ENCODE measurements at regions not wholly inside any gene's neighbourhood (a gene's known extent, or its start where the extent isn't known, plus 50 kb on each side); places are given as distances from the start of the nearest gene placed in this dataset.
A peak's percentile ranks its signal among the peaks of the same experiment; 100 is the strongest.
"Not testable (repeated sequence)": the region's sequence is repeated elsewhere in the genome, so short reads cannot be mapped to it uniquely, and the experiment has no call there.

DNA sequence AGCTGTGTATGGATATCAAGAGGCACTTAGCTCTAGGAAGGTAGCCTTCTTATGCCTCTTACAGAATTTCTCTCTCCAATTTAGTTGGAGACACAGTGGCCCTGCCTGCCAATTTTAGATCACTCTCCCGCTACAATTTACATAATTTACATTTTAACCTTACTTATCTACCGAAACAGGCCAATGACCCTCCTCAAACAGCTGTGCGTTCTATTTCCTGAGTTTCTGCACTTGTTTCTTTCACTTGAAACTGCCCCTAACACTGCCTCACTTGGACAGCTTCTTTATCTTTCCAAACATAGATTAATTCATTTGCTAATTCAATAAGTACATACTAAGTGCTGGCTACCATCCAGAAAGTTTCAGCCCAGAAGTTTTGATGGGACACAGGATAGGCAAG lies 52.9 kb upstream of the HDDC2 start:
- DNase-seq, result no peak

DNA sequence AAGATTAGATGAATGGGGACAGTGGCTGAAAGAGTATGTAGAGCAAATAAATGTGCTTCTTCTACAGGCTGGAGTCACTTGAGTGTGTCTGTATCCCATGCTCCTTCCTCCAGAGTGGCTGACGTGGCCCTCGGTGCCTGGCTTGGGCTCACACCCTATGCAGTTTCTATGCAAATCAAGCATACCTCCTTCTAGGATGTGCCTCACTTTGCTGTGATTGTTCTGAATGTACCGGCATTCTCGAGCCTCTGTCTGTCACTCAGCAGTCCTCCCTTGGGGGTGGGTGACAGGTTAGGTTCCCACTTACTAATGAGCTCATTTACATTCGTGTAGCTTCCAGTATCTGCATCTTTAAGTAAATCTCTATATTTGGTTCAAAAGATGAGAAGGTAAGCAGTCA lies 55.1 kb upstream of the HDDC2 start:
- no peak for DNase-seq

DNA sequence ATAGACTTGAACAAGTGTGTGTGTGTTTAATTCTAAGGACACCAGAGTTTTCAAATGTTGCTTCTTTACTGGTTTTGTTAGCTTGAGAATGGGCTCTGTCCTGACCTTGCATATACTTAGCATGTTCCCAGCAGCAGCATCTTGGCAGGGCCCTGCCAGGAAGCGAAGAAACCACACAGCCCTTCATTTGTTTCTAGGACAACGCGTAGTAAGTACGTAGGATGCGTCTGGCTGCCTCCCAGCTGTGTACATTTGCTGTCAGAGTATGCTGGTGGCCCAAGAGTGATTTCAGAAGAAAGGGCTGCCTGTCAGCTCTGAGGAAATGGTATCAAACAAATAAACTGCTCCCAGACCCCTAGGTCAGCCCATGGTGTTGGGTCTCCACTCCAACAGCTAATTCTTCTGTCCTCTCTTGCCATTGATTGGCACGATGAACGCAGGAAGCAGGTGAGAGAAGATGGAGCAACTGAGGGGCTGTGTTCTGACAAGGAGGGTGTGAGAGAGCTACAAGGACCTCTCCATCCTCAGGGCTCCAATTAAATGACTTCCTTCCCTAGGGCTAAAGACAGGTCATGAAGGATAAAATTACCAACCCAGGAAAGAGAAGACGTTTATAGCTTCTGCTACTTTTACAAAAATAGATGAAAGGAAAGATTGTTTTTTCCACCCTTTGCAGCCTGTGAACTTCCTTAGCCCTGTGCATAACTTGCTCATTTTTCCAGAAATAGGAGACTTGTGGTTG lies 55.9 kb upstream of the HDDC2 start:
- DNase-seq, result no peak

DNA sequence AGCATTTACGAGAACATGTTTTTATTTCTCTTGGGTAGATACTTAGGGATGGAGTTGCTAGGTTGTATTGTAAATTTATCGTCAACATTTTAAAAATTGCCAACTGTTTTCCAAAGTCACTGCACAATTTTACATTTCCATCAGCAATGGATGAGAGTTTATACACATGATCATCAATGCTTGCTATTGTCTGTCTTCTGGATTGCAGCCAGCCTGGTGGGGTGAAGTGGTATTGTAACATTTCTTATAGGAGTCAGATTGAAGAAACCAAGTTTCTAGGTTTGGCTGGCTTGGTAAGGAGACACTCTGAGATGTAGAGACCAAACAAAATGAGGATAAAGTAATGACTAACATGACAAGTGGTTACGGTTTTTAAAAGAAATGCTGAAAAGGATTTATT lies 57.1 kb upstream of the HDDC2 start:
- DNase-seq, result no peak

DNA sequence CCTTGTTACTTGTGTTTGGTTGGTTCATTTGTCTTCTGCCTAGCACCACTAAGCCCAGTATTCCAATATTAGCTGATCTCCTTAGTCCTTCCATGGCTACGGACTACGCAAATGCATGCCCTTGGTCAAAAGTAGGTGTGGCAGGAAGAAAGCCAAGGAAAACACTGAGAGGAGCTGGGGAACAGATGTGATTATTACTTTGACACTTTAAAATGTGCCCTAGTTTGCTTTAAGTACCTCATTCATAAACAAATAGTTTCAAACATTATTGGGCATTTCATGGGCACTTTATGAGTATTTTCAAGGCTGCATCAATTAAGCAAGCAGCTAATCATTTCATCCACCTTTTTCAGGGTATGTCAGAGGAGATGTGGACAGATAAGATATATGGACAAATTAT lies 60.1 kb upstream of the HDDC2 start:
- DNase-seq, result no peak

DNA sequence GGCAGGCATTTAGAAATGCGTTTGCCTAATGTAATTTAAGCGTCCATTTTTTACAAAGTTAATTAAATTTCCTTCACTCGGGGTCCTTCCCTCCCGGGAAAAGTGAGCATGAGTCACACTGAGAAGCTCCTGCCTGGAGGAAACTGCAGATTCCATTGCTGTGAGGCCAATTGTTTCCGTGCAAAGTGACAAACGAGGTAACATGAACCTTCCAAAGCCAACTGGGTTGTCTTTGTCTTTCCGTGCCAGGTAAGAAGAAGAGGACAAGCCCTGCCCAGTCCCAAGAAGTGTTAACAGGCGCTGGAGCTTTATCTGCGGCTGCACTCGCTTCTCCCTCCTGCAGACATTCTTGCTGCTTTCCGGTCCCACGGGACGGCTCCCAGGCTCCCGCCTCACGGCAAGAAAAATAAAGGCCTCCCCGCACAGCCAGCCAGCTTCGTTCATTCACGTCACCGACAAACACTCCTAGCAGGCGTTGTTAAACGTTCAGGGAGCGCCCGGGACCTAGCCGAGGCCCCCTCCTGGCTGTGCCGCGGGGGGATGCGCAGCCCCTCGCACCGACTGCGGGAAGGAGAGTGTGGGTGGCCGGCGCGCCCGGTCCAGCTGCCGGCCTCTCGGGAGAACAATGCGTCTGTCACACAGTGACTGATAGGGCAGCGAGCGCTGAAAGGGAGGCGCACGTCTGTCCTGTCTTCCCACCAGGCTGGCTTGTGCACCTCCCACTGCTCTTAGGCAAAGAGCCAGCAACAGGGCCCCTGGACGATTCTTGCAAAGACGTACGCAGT lies 61.5 kb upstream of the HDDC2 start:
- DNase-seq, result peak in 1 of 2 donors; percentile 2

DNA sequence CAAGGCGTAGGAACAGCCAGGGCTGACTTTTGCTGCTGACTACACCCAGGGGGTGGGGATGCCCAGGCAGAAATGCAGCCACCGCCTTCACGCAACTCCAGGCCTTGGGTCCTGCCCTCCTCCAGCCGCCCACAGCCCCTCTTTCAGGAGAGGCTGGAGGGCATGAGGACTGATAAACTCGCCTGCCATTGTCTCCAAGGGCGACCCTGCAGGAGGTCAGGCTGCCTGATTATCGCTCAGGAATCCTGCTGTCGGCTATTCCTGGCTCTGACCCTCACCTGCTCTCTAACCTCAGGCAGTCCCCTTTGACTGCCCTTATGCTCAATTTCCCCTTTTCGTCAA lies 62.0 kb upstream of the HDDC2 start:
- DNase-seq, result no peak

DNA sequence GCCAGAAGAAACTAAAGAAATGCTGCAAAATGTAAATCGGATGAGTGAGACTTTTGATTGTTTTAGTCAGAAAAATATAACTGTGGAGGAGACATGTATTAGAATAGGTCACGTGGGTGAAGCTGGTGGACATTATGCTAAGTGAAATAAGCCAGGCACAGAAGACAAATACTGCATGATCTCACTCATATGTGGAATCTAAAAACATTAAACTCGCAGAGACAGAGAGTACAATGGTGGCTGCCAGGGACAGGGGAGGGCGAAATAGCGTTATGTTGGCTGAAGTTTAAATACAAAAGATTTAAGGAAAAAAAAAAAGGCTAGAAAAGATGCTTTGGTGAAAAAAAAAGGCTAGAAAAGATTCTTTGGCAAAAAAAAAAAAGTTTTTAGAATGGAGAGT lies 63.5 kb upstream of the HDDC2 start:
- DNase-seq, result no peak

DNA sequence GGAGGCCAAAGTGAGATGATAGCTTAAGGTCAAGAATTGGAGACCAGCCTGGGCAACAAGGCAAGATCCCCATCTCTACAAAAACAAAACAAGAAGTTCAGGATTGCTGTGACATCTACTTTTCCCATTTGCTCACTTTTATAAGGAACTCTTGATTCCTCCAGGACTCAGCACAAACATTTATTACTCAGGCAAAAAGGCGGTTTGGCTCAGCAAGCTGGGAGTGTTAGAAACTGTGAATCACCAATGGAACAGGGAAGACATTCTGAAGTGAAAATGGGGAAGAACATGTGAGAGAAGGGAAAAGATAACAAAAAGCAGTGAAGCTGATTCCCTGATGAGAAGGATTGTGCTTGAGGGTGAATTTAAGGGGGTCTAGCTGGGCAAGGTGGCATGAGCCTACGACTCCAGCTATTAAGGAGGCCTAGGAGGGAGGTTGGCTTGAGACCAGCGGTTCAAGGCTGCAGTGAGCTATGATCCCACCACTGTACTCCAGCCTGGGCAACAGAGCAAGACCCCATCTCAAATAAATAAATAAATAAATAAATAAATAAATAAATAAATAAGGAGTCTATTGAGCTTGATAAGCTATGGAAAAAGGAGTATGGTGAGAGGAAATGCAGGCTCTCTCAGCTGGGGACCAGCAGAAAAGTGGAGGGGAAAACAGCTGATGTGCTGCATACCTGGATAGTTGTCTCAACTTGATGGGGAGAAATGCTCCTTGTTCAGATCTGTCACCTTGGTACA lies 65.4 kb upstream of the HDDC2 start:
- no peak for DNase-seq

DNA sequence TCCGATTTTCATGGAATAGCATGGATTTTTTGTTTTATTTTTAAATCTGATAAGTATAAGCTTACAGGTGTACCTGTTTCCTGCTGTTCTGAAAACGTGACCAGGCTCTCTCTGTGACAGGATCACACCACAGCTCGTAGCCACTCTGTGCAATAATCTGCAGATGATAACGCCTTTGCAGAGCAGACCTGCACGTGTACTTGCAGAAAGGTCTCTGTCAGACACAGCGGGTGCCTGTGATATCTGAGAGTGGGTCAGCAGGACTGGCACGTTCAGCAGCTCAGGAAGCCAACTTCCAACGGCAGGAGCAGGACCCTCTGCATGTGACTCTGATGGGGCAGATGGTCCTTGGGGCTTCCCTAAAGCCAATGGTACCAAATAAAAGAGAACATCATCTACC lies 68.6 kb upstream of the HDDC2 start:
- no peak for DNase-seq

DNA sequence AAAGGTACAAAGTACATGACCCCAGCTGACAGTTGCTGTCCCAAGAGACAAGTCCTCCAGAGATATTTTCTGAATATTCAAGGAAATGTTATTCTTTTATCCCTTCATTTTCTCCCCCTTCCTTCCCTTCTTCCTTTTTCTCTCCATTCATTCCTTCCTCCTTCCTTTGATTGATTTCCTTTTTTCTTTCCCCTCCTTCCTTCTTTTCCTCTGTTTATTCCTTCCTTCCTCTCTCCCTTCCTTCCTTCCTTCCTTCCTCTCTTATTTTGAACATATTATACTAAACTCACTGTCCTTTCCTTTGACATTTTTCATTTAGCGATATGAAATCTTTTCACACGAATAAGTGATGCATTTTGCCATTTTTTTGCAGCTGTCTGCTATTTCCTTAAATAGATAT lies 73.2 kb upstream of the HDDC2 start:
- no peak for DNase-seq

DNA sequence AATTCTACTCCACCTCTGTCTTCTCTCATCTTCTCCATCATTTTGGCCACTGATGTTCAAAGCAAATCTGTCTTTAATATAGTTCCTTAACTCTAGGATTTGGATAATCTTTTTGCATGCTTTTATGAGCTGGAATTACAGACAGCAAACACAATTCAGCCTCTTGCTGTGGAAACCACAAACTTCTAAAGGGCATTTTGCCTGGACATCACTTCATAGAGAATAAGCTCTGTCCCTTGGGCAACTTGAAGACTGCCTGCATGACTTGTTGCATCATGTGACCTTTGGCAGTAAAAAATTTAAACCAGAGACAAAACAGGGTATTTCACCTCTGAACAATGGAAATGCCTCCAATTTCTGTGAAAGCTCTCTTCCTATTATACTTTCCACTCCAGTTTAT lies 74.1 kb upstream of the HDDC2 start:
- DNase-seq, result no peak

DNA sequence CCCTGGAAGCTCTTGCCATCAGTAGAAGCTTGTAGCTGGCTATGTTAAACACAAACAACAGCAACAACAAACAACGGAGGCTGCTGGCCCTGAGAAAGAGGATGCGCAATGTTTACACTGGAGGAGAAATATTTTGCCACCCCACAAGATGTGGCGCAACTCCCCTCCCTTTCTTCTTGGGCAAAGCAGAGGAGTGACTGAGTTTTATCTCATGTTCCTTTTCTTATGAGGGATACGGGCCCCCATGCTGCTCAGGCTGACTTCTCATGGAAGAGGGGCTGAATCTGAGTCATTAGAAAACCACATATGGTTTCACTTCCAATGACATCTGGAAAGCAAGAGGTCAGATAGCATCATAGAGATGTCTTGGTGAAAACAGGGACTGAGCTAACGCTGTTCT lies 75.9 kb upstream of the HDDC2 start:
- DNase-seq, result no peak

DNA sequence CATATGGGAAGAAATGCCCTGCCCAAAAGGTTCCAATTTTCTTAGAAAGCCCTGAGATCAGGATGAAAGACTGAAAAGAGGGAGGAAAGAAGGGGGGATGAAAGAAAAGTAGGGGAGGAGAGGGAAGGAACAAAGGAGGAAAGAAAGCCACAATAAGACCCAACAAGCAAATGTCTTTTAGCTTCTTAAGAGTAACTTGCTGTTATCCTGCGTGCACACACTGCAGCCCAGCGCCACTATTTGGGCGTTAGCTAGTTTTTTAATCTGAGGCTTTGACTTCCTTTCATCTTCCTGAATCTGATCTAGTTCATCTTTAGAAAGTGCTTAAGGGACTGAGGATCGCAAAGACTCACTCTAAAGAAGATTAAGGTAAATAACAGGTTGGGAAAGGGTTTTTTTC lies 77.4 kb upstream of the HDDC2 start:
- no peak for DNase-seq

DNA sequence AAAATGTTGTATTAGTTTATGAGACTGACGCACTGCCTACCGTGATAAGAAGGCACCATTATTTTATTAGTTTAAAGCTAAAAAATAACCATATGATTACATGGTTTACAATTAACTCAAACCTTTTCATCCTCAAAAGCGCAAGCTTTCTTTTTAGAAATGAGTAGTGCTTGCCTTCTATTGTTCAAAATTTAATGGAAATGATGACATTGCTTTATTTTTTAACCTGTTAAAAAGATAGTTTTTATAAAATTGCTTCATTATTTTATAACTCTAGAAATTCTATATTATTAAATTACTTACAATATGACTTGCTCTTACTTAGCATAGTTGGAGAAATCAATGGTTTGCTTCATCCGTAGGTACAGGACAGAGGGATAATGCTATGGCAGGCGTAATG lies 78.7 kb upstream of the HDDC2 start:
- DNase-seq, result no peak

DNA sequence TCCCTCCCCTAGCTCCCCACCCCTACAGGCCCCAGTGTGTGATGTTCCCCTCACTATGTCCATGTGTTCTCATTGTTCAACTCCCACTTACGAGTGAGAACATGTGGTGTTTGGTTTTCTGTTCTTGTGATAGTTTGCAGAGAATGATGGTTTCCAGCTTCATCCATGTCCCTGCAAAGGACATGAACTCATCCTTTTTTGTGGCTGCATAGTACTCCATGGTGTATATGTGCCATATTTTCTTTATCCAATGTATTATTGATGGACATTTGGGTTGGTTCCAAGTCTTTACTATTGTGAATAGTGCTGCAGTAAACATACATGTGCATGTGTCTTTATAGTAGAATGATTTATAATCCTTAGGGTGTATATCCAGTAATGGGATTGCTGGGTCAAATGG lies 84.6 kb upstream of the HDDC2 start:
- not testable (repeated sequence) for DNase-seq

DNA sequence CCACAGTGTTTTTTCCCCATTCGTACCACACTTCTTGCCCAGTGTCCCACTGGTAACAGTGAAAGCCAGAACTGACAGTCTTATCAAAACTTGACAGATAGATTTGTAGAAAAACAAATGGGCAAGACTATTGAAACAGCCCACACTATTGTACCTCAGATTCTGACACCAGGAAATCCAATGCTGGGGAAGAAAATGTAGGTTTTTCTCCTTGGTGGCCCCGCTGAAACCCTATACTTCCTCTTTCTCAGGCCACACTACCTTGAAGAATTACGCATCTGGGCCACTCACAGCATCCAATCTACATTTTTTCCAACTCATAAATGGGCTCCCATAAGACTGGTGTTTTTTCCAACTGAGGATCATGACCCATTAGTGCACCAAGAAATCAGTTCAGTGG lies 90.9 kb upstream of the HDDC2 start:
- DNase-seq, result no peak

DNA sequence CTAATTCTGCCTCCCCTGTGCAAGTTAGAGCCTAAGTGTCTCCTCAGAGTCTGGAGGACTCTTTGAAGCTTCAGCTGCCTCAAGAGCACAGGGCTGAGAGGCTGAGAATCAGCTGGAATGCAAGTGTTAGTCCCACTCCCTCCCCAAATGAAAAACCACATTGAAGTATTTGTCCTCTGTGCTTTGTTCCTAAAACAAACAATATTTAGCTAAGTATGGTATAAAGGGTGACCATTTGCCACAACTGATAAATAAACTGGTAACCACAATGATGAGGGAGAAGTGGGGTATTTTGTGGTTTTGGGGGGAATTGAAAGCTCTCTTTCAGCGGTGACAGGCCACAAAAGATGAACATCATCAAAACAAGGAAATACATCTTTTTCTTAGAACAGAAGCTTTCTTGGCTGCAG lies 91.7 kb upstream of the HDDC2 start:
- no peak for DNase-seq

DNA sequence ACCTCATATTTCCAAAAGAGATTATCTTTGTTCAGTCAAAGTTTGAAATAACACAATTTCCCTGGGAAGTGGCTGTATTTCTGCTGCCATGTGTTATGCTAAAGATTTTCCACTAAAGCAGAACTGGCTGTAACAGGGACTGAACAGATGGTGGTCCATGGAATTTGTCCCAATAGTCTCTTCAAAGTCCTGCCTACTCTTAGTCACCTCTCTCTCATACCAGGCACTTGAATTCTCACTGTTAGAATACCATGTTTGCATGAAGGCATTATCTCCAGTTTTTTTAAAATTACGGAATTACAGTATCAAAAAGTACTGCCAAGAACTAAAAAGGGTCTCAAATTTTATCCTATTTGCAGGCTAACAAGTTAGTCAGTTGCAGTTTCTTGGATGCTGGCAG lies 105.0 kb upstream of the HDDC2 start:
- no peak for DNase-seq

DNA sequence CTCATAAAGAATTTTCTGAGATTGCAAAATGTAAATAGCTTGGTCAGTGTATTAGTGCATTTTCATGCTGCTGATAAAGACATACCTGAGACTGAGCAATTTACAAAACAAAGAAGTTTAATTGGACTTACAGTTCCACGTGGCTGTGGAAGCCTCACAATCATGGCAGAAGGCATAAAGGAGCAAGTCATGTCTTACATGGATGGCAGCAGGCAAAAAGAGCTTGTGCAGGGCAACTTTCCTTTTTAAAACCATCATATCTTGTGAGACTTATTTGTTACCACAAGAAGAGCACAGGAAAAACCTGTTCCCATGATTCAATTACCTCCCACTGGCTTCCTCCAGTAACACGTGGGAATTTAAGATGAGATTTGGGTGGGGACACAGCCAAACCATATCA lies 112.7 kb upstream of the HDDC2 start:
- no peak for DNase-seq

DNA sequence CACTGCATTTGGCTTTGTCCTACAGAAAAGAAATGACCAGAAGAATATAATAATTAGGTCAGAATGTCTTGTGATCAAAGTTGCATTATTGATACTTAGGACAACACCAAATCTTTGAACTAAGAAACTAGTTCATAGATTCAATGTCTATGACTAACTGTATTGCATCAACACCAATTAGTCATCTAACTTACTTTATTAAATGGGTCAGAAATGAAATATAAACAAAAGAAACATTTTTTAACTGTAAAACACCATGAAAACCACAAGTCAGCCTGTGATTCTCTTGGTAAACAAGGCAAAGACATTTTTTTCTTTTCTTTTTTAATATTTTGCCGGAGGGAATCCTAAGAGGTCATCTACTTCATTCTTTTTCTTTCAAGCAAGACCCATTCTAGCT lies 114.1 kb upstream of the HDDC2 start:
- no peak for DNase-seq

DNA sequence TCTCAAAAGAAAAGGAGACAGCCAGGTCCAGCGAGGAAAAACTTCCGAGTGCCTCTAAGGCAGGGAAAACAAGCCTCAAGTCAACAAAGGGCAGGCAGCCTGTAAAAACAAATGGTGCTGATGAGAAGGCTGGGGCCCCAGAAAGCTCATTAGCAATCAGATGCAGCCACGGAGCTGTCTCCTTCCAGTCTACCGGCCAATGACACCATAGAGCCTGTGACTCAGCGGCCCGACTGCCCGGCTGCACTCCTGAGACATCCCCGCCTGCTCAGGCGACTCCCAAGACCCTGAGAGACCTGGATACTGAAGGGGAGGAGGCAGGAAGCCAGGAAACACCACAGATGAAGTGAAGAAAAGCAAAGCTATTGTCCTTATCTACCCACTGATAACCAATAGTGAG lies 120.1 kb upstream of the HDDC2 start:
- no peak for DNase-seq

DNA sequence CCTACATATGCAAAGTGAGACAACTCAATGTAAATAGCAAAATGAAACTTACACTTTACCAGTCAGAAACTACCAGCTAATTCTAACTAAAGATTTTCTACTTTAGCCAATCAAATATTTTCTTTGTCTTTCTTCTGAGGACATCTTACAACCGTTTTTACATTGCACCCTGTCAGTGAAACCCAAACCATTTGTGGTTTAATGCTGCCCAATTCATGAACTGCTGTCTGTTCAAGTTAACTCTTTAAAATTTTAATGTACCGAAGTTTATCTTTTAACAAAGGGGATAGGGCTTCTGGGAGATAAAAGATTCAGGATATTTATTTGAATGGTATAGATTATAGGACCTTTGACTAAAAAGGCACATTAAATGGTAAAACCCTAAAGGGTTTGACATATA lies 121.3 kb upstream of the HDDC2 start:
- DNase-seq, result no peak

DNA sequence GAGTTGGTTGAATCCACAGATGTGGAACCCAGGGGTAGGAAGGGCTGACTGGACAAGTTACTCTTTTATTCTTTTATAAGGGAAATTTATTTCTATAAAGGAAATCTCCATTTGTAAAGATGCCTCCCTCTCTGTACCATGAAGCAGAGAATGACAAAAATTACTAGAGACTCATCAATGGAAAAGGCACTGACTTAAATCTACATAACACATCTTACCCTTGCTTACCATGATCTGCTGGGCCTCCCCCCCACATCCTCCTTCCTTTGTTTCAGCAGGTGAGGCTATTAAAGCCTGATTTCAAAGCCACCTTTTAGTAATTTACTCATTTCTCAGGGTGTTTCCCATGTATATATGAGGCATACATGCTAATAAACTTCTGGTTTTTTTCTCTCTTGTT lies 130.2 kb upstream of the HDDC2 start:
- no peak for DNase-seq
